Osteocyte (in vitro differentiated cells): ENCODE measurements at regions not wholly inside any gene's neighbourhood (a gene's known extent, or its start where the extent isn't known, plus 50 kb on each side); places are given as distances from the start of the nearest gene placed in this dataset.

Experiments used
- DNase-seq: peaks from one replicate; pipeline ENCODE4 v3.0.0; 2021; ENCODE audit warnings: mixed read lengths; ENCODE audit not compliant: unreplicated experiment; ENCODE audit errors: extremely low spot score
- H3K27ac Mint-ChIP-seq: one replicate; pipeline ENCODE4 v1.8.0; 2021; ENCODE audit warnings: mild to moderate bottlenecking, mixed read lengths; ENCODE audit not compliant: unreplicated experiment
- H3K27me3 Mint-ChIP-seq: one replicate; pipeline ENCODE4 v1.8.0; 2021; ENCODE audit warnings: mixed read lengths; ENCODE audit not compliant: unreplicated experiment
- H3K36me3 Mint-ChIP-seq: one replicate; pipeline ENCODE4 v1.8.0; 2021; ENCODE audit warnings: mixed read lengths; ENCODE audit not compliant: unreplicated experiment
- H3K4me1 Mint-ChIP-seq: one replicate; pipeline ENCODE4 v1.8.0; 2021; ENCODE audit warnings: mixed read lengths; ENCODE audit not compliant: unreplicated experiment
- H3K4me3 Mint-ChIP-seq: one replicate; pipeline ENCODE4 v1.8.0; 2021; ENCODE audit warnings: mild to moderate bottlenecking, moderate library complexity, mixed read lengths; ENCODE audit not compliant: unreplicated experiment
- H3K9me3 Mint-ChIP-seq: one replicate; pipeline ENCODE4 v1.8.0; 2021; ENCODE audit warnings: mixed read lengths; ENCODE audit not compliant: unreplicated experiment
- CTCF ChIP-seq: fragments of 200-600 bp; sonication (generic); IDR thresholded peaks from 2 replicates; pipeline ENCODE4 v1.5.0; 2021; ENCODE audit warnings: antibody characterized with exemption, mild to moderate bottlenecking, moderate library complexity

DNA sequence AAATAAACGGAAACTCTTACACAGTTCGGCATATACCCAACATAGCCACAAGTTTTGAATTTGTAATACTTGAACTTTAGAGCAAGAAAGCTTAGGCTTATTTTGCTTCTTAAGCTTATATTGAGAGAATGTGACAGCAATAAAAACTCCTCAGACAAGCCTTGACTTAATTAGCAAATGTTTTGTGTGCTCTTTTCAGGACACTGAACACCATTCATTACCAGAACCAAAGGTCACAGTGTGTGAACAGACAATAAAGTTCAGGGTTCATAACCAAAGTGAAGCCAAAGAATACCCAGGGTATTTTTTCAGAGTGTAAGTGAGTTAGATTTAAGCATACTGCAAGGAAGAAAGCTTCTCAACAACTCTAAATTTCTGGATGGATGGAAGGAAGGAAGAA is 605.8 kb downstream of the METTL4 start:
- Mint-ChIP-seq H3K9me3 (no peaks in the 10 kb centered on the region), H3K4me1 (no peaks in the 10 kb centered on the region), H3K27ac (no peak overlapping the region), H3K4me3 (no peak overlapping the region), H3K36me3 (no peaks in the 10 kb centered on the region), H3K27me3 (no peaks in the 10 kb centered on the region)
- DNase-seq = no peak
- TF ChIP-seq CTCF = no peak

DNA sequence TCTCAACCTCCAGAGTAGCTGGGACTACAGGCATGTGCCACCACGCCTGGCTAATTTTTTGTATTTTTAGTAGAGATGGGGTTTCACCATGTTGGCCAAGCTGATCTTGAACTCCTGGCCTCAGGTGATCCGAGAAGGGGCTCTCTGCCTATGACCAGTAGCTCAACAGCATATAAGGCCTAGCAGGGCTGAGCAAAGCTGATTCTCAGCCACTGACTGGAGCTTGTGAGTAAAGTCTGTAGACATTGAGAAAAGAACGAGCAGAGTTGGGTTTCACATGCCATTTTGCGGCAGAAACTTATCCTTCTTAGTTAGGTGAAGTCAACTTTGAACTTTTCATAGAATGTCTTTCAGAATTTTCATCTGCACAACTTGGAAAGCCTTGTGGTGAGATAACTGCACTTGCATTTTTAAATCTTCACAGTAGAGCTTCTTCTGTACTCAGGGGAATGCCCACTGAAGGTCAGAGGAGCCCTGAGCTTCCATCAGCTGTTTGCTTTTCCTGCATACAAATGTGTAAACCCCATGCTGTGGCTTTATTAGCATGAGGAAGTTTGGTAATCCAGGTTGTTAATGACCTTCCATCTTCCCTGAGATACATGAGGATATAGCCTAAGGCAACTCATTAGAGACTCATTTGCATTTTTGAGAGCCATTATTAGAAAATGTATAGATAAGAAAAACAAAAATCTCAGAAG is 602.4 kb downstream of the METTL4 start:
- Mint-ChIP-seq H3K9me3 (no peaks in the 10 kb centered on the region), H3K36me3 (no peaks in the 10 kb centered on the region), H3K27me3 (no peaks in the 10 kb centered on the region), H3K4me1 (no peaks in the 10 kb centered on the region), H3K27ac (no peak overlapping the region), H3K4me3 (no peak overlapping the region)
- DNase-seq = no peak
- no peak for TF ChIP-seq CTCF

DNA sequence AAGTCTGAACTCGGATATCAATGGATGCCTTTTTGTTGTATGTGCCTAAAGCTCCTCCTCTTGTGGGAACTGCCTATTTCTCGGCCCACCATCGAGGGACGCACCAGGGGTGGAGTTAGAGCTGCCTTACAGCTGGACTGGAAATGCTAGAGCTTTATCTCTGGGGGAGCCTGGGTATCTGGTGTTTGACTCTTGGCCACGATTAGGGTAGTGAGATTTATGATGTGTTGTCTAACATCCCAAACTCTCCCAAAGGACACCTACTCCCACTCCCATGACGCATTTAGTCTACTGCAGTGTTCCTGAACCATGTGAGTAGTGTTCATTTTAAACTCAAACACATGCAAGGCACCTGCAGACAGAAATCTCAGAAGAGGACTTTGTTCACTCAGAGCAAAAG is 594.8 kb downstream of the METTL4 start:
- no peak for DNase-seq
- Mint-ChIP-seq H3K36me3 (no peaks in the 10 kb centered on the region), H3K9me3 (peaks cover 9% of the 10 kb centered on the region), H3K27me3 (no peaks in the 10 kb centered on the region), H3K4me1 (no peaks in the 10 kb centered on the region), H3K4me3 (no peak overlapping the region), H3K27ac (no peak overlapping the region)
- TF ChIP-seq CTCF = no peak

- Mint-ChIP-seq H3K4me3 (no peak overlapping the region), H3K27ac (no peak overlapping the region), H3K36me3 (no peaks in the 10 kb centered on the region), H3K9me3 (peaks cover 9% of the 10 kb centered on the region), H3K4me1 (no peaks in the 10 kb centered on the region), H3K27me3 (peaks cover 3% of the 10 kb centered on the region)
- no peak for DNase-seq
- no peak for TF ChIP-seq CTCF
Observed at GRCh38 chr18:1982056-1982455, 589.2 kb downstream of the METTL4 start.

DNA sequence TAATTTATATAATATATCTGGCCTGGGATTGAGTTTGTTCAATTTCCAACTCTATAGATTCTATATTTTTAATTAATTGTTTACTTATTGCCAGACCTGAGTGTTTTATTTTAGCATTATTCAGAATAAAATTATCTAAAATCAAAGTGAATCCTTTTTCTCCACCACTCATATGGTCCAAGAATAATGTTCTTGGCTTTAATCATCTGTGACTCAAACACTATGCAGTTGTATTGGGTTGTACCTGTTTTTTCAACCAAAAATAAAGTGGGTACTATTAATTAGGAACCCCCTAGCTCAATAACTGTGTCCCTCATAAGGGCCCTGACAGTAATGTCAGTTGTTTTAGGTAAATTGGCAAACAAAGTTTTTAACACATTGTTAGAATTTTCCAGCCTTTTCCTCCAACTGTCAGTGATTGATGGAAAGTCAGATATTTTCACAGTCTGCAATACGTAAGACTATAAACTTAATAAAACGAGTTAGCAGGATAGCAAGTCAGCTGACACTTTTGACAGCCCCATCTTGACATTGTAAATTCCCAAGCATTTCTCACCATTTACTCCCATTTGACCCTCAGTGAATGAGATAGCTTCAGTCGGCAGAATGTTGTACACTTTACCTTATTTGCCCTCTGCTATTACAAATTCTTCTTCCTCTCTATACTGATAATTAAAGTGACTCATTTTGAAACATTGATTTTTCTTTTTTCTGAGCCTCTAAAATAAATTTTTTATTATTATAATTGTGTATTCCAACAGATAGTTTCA is 587.4 kb downstream of the METTL4 start:
- no peak for DNase-seq
- Mint-ChIP-seq H3K27ac (no peak overlapping the region), H3K4me1 (no peaks in the 10 kb centered on the region), H3K36me3 (no peaks in the 10 kb centered on the region), H3K27me3 (peaks cover 3% of the 10 kb centered on the region), H3K4me3 (no peak overlapping the region), H3K9me3 (peaks cover 5% of the 10 kb centered on the region)
- no peak for TF ChIP-seq CTCF
